ENCODE measurements at regions not wholly inside any gene's neighbourhood (a gene's known extent, or its start where the extent isn't known, plus 50 kb on each side); places are given as distances from the start of the nearest gene placed in this dataset.

- TF ChIP-seq CTCF (IDR thresholded peaks at IDR 0.05; ENCODE audit: insufficient read depth, low read depth, low read length, missing control alignments), result no peak
- no peak overlapping the region for H3K4me3 ChIP-seq (ENCODE audit: low read depth, low read length)
- no peak for DNase-seq (ENCODE audit: low read depth)
Observed at GRCh38 chr1:219801156-219801820, 127.1 kb downstream of the SLC30A10 start.

- H3K4me3 ChIP-seq (ENCODE audit: low read depth, low read length), result no peak overlapping the region
- TF ChIP-seq CTCF (IDR thresholded peaks at IDR 0.05; ENCODE audit: insufficient read depth, low read depth, low read length, missing control alignments), result no peak
- no peak for DNase-seq (ENCODE audit: low read depth)
Observed at GRCh38 chr1:219798283-219799030, 129.9 kb downstream of the SLC30A10 start.

- no peak for DNase-seq (ENCODE audit: low read depth)
- no peak for TF ChIP-seq CTCF (IDR thresholded peaks at IDR 0.05; ENCODE audit: insufficient read depth, low read depth, low read length, missing control alignments)
- no peak overlapping the region for H3K4me3 ChIP-seq (ENCODE audit: low read depth, low read length)
Observed at GRCh38 chr1:219797683-219798082, 130.7 kb downstream of the SLC30A10 start.

GRCh38 chr1:219797009-219797408 is 131.3 kb downstream of the SLC30A10 start:
- DNase-seq (ENCODE audit: low read depth), result no peak
- H3K4me3 ChIP-seq (ENCODE audit: low read depth, low read length), result no peak overlapping the region
- no peak for TF ChIP-seq CTCF (IDR thresholded peaks at IDR 0.05; ENCODE audit: insufficient read depth, low read depth, low read length, missing control alignments)

- TF ChIP-seq CTCF (IDR thresholded peaks at IDR 0.05; ENCODE audit: insufficient read depth, low read depth, low read length, missing control alignments), result no peak
- no peak overlapping the region for H3K4me3 ChIP-seq (ENCODE audit: low read depth, low read length)
- no peak for DNase-seq (ENCODE audit: low read depth)
Observed at GRCh38 chr1:219795363-219795917, 132.9 kb downstream of the SLC30A10 start.

GRCh38 chr1:219794085-219794743 is 134.1 kb downstream of the SLC30A10 start:
- H3K4me3 ChIP-seq (ENCODE audit: low read depth, low read length), result no peak overlapping the region
- no peak for TF ChIP-seq CTCF (IDR thresholded peaks at IDR 0.05; ENCODE audit: insufficient read depth, low read depth, low read length, missing control alignments)
- peak; percentile 16 for DNase-seq (ENCODE audit: low read depth)
